ENCODE measurements at regions not wholly inside any gene's neighbourhood (a gene's known extent, or its start where the extent isn't known, plus 50 kb on each side); places are given as distances from the start of the nearest gene placed in this dataset.

GRCh38 chr12:41736436-41736835 is 408.2 kb downstream of the GXYLT1 start:
- no peak for TF ChIP-seq POLR2A (IDR thresholded peaks at IDR 0.05)
- no peak for TF ChIP-seq CTCF (IDR thresholded peaks at IDR 0.05)
